ENCODE measurements at regions not wholly inside any gene's neighbourhood (a gene's known extent, or its start where the extent isn't known, plus 50 kb on each side); places are given as distances from the start of the nearest gene placed in this dataset.

GRCh38 chr9:31255211-31255610, 1129.2 kb upstream of the ACO1 start:
- no peak for TF ChIP-seq CTCF (IDR thresholded peaks at IDR 0.05)
- TF ChIP-seq POLR2A (IDR thresholded peaks at IDR 0.05) = no peak
